ENCODE measurements at regions not wholly inside any gene's neighbourhood (a gene's known extent, or its start where the extent isn't known, plus 50 kb on each side); places are given as distances from the start of the nearest gene placed in this dataset.
"Not testable (repeated sequence)": the region's sequence is repeated elsewhere in the genome, so short reads cannot be mapped to it uniquely, and the experiment has no call there.

DNA sequence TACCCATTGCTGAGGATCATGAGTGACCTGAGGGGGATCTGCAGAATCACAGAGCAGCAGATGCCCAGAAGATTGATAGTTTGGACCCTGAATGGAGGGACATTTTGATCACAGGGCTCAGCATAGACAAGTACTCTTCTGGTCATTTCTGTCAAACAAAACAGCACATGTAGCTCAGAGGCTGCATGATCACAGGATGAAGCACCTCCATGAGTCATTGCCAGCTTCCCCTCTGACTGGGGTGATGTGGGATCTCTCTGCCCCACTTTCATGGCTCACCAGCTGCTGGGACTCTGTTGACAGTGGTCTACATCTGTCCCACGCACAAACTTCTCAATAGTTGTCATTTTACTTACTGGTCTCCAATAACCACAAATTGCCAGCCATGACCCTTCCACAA lies 264.1 kb downstream of the RPIA start:
- no peaks in the 10 kb centered on the region for H3K36me3 ChIP-seq (ENCODE audit: control insufficient read depth, insufficient read depth, low read length)
- H3K4me1 ChIP-seq (ENCODE audit: control insufficient read depth, insufficient read depth, low read length) = no peaks in the 10 kb centered on the region
- H3K27ac ChIP-seq (ENCODE audit: low read depth, low read length) = no peak overlapping the region

DNA sequence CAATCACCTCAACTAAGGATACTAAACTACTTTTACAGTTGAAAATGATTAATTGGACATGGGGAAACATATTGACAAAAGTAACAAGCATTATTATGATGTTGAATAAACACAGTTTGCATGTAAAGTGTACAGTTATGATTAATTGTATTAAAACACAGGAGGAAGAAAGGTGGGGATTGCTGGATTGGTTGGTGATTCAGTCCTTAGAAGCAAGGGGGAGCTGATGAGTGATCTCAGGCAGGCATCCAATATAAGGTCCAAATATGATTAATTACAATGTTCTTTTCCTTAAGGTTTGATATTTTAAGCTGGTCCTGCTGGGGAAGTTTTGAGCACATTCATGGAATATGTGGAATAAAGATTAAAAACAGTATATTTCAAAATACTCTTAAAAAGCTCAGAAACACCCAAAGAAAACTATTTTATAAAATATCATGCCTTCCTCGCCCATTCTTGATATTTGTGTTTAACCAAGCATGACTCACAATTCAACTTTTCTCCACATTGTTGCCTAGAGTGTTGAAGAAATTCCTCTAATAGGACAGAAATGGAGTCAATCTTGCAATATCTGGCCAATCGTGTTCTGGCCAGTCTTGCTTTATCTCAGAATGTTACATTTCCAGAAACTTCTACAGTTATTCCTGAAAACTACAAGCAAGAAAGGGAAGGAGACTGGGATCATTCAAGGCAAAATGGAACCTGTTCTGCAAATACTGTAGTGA lies 268.2 kb downstream of the RPIA start:
- H3K4me1 ChIP-seq (ENCODE audit: control insufficient read depth, insufficient read depth, low read length) = no peaks in the 10 kb centered on the region
- no peaks in the 10 kb centered on the region for H3K27me3 ChIP-seq (ENCODE audit: control insufficient read depth, insufficient read depth, low read length)
- no peak overlapping the region for H3K9ac ChIP-seq (ENCODE audit: low read length)
- H3K4me3 ChIP-seq (ENCODE audit: low read length) = no peak overlapping the region
- H3K27ac ChIP-seq (ENCODE audit: low read depth, low read length) = no peak overlapping the region
- no peaks in the 10 kb centered on the region for H3K36me3 ChIP-seq (ENCODE audit: control insufficient read depth, insufficient read depth, low read length)

More for the DNA sequence above, 264.1 kb downstream of the RPIA start:
- Histone ChIP-seq H3K9ac (ENCODE audit: low read length) (no peak overlapping the region), H3K27me3 (ENCODE audit: control insufficient read depth, insufficient read depth, low read length) (no peaks in the 10 kb centered on the region), H3K4me3 (ENCODE audit: low read length) (no peak overlapping the region)

DNA sequence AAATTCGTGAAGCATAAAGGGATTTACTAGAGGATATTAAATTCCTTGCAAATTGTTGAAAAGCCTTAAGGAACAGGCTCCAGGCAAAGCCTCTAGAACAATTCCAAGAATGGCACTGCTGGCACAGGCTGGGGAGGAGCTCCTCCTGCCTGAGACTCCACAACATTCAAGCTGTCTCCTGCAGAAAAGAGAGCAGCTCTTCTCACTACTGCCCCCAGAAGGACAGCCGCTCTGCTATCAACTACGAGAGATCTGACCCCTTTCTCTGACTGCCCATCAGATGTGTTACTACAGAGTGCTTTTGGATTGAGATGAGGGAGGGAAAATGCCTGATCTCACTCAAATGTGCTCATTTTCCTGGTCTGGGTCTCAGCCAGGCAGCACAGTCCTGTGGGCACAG lies 269.9 kb downstream of the RPIA start:
- not testable (repeated sequence) for H3K4me3 ChIP-seq (ENCODE audit: low read length); H3K4me1 ChIP-seq (ENCODE audit: control insufficient read depth, insufficient read depth, low read length); H3K27me3 ChIP-seq (ENCODE audit: control insufficient read depth, insufficient read depth, low read length); H3K36me3 ChIP-seq (ENCODE audit: control insufficient read depth, insufficient read depth, low read length); H3K9ac ChIP-seq (ENCODE audit: low read length); H3K27ac ChIP-seq (ENCODE audit: low read depth, low read length)

DNA sequence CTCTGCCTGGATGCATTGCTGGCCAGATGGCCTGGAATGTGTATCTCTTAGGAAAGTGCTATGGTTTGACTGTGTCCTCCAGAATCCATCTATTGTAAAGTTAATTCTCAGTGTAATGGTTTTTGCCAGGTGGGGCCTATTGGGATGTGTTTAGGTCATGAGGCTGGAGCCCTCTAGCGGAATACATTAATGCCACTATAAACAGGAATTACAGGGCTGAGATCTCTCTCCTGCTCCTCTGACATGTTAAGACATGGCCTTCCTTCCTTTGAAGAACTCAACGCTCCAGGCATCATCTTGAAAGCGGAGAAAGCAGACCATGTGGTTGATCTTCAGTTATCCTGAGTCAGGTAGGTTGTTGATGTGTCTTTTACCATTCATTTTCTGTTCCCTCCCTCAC lies 276.4 kb downstream of the RPIA start:
- no peak overlapping the region for H3K27ac ChIP-seq (ENCODE audit: low read depth, low read length)

DNA sequence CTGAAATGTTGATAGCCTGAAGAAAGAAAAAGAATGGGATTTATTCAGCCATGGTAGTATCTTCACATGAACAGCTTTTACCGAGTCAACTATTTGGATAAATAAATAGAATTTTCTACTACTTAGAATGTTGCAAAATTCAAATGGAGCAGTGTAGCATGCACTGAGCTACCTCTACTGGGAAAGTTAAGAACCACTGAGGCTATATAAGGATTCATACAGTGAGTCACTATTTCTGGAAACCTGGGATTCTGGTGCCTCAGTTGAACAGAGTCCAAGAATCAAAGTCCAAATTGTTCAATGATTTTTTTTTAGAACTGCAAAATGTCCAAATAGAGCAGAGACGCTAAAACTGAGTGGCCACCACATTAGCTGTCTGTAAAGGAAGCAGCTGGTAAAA lies 286.5 kb downstream of the RPIA start:
- not testable (repeated sequence) for H3K4me1 ChIP-seq (ENCODE audit: control insufficient read depth, insufficient read depth, low read length); H3K27ac ChIP-seq (ENCODE audit: low read depth, low read length); H3K36me3 ChIP-seq (ENCODE audit: control insufficient read depth, insufficient read depth, low read length); H3K4me3 ChIP-seq (ENCODE audit: low read length); H3K27me3 ChIP-seq (ENCODE audit: control insufficient read depth, insufficient read depth, low read length); H3K9ac ChIP-seq (ENCODE audit: low read length)

More for the DNA sequence above, 276.4 kb downstream of the RPIA start:
- Histone ChIP-seq H3K9ac (ENCODE audit: low read length) (no peak overlapping the region), H3K27me3 (ENCODE audit: control insufficient read depth, insufficient read depth, low read length) (no peaks in the 10 kb centered on the region), H3K4me3 (ENCODE audit: low read length) (no peak overlapping the region), H3K36me3 (ENCODE audit: control insufficient read depth, insufficient read depth, low read length) (no peaks in the 10 kb centered on the region), H3K4me1 (ENCODE audit: control insufficient read depth, insufficient read depth, low read length) (no peaks in the 10 kb centered on the region)

DNA sequence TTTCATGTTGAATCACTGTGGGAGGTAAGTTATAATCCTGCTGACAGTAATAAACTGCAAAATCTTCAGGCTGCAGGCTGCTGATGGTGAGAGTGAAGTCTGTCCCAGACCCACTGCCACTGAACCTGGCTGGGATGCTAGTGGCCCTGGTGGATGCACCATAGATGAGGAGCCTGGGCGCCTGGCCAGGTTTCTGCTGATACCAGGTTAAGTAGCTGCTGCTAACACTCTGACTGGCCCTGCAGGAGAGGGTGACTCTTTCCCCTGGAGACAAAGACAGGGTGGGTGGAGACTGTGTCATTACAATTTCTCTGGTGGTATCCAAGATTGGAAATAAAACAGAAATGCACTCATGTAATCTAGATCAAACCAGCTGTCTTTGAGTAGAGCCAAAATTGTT lies 287.0 kb downstream of the RPIA start:
- H3K36me3 ChIP-seq (ENCODE audit: control insufficient read depth, insufficient read depth, low read length); H3K4me3 ChIP-seq (ENCODE audit: low read length); H3K9ac ChIP-seq (ENCODE audit: low read length); H3K27ac ChIP-seq (ENCODE audit: low read depth, low read length); H3K4me1 ChIP-seq (ENCODE audit: control insufficient read depth, insufficient read depth, low read length); H3K27me3 ChIP-seq (ENCODE audit: control insufficient read depth, insufficient read depth, low read length): not testable (repeated sequence)

DNA sequence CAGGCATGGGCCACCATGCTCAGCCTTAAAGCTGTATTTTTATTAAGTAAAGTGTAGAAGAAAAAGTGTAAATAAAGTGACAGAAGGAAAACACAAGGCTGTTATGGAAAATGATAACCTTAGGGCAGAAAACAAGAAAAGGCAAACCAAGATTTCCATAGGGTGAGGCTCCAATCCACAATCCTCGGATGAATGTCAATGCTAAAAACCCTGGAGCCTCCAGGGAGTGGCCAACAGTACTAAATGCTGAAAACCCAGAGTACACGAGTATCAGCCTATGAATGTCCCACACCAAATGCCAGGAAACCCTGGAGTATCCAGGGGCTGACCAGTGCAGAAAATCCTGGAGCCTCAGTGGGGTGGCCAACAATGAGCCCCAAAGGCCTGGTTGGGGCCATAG lies 292.6 kb downstream of the RPIA start:
- not testable (repeated sequence) for H3K9ac ChIP-seq (ENCODE audit: low read length); H3K4me1 ChIP-seq (ENCODE audit: control insufficient read depth, insufficient read depth, low read length); H3K27ac ChIP-seq (ENCODE audit: low read depth, low read length); H3K4me3 ChIP-seq (ENCODE audit: low read length); H3K27me3 ChIP-seq (ENCODE audit: control insufficient read depth, insufficient read depth, low read length); H3K36me3 ChIP-seq (ENCODE audit: control insufficient read depth, insufficient read depth, low read length)

DNA sequence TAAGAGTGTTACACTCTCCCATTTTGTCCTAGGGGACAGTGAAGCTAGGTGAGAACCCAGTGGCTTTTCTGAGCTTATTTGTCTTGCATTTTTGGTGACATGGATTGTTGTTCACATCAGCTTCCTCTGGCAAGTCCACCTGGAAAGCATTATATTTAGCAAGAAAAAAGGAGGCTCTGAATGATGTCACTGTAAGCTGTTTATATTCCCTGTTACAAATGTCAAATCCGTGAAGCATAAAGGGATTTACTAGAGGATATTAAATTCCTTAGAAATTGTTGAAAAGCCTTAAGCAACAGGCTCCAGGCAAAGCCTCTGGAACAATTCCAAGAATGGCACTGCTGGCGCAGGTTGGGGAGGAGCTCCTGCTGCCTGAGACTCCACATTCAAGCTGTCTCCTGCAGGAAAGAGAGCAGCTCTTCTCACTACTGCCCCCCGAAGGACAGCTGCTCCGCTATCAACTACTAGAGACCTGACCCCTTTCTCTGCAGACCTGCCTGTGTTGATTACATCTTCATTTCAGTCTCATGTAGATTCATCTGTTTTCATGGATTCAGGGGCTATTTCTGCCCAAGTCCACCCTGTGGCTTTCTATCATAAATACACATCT lies 295.4 kb downstream of the RPIA start:
- H3K4me1 ChIP-seq (ENCODE audit: control insufficient read depth, insufficient read depth, low read length); H3K27ac ChIP-seq (ENCODE audit: low read depth, low read length); H3K36me3 ChIP-seq (ENCODE audit: control insufficient read depth, insufficient read depth, low read length); H3K27me3 ChIP-seq (ENCODE audit: control insufficient read depth, insufficient read depth, low read length); H3K4me3 ChIP-seq (ENCODE audit: low read length); H3K9ac ChIP-seq (ENCODE audit: low read length): not testable (repeated sequence)

DNA sequence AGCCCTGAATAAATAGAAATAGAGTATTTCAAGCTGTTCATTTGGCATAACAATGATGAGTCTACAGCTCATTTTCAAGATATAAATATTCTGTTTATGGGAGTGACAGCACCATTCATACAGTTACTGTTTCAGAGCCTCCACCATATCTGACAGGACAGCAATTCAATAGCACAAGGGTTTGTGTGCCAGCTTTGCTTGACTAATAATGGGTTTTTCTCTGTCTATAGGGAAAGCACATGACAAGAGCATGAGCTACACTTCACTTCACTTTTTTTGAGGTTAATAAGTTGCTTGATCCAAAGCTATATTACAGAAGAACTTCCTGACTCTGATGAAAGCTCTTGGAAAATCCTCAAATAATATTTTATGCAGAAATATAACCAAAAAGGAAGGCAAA lies 297.1 kb downstream of the RPIA start:
- not testable (repeated sequence) for H3K36me3 ChIP-seq (ENCODE audit: control insufficient read depth, insufficient read depth, low read length); H3K4me3 ChIP-seq (ENCODE audit: low read length); H3K9ac ChIP-seq (ENCODE audit: low read length); H3K27ac ChIP-seq (ENCODE audit: low read depth, low read length); H3K27me3 ChIP-seq (ENCODE audit: control insufficient read depth, insufficient read depth, low read length); H3K4me1 ChIP-seq (ENCODE audit: control insufficient read depth, insufficient read depth, low read length)

DNA sequence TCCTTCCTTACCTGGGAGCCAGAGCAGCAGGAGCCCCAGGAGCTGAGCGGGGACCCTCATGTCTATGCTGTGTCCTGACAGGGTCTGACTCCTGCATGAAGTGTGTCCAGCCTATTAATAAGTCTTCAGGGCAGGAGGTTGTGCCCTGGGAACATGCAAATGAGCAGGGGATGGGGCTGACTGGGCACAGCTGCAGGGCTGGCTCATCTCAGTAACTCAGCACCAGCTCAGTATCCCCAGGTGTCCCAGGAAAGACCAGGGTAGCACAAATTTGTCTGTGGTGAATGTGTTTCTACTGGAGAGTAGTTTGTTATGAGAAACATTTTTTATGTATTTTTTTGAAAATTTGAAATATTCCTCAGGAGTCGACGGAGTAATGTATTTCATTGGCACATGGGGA lies 301.3 kb downstream of the RPIA start:
- not testable (repeated sequence) for H3K4me1 ChIP-seq (ENCODE audit: control insufficient read depth, insufficient read depth, low read length); H3K9ac ChIP-seq (ENCODE audit: low read length); H3K27me3 ChIP-seq (ENCODE audit: control insufficient read depth, insufficient read depth, low read length); H3K36me3 ChIP-seq (ENCODE audit: control insufficient read depth, insufficient read depth, low read length); H3K4me3 ChIP-seq (ENCODE audit: low read length); H3K27ac ChIP-seq (ENCODE audit: low read depth, low read length)

DNA sequence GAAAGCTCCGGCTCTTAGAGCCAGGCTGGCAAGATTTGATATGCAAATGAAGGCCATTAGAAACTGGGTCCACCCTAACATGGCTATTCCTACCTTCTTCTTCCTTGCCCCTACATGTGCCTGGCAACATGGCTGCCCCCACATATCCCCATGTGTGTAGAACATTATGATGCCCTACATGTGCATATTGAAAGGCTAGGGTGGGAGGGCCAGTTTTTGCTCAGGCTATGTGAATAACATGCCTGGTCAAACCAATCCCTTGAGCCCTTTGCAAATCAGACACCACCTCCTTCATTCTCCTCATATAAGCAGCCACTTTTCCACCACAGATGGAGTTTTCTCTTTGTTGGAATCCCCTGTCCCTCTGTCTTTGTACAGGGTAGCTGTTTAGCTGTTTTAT lies 303.4 kb downstream of the RPIA start:
- not testable (repeated sequence) for H3K4me3 ChIP-seq (ENCODE audit: low read length); H3K9ac ChIP-seq (ENCODE audit: low read length); H3K4me1 ChIP-seq (ENCODE audit: control insufficient read depth, insufficient read depth, low read length); H3K27ac ChIP-seq (ENCODE audit: low read depth, low read length); H3K27me3 ChIP-seq (ENCODE audit: control insufficient read depth, insufficient read depth, low read length); H3K36me3 ChIP-seq (ENCODE audit: control insufficient read depth, insufficient read depth, low read length)

DNA sequence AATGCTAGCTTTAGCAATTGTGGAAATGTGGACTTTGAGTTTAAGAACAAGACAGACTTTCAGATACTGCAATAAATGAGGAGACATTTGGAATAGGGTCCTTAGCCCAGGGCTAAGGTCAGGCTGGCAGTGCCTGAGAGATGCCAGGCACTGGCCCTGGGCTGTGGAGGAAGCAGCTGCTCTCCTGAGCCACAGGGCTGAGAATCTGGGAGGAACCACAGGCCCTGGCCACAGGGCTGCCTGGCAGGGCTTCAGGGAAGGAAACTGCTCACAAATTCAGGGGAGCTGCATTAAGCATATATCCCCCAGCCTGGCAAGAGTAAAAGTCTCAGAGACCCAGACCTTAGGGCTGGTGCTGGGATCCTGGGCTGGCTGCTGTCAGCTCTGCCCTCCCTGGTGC lies 305.1 kb downstream of the RPIA start:
- not testable (repeated sequence) for H3K27ac ChIP-seq (ENCODE audit: low read depth, low read length); H3K27me3 ChIP-seq (ENCODE audit: control insufficient read depth, insufficient read depth, low read length); H3K9ac ChIP-seq (ENCODE audit: low read length); H3K4me3 ChIP-seq (ENCODE audit: low read length); H3K36me3 ChIP-seq (ENCODE audit: control insufficient read depth, insufficient read depth, low read length); H3K4me1 ChIP-seq (ENCODE audit: control insufficient read depth, insufficient read depth, low read length)

DNA sequence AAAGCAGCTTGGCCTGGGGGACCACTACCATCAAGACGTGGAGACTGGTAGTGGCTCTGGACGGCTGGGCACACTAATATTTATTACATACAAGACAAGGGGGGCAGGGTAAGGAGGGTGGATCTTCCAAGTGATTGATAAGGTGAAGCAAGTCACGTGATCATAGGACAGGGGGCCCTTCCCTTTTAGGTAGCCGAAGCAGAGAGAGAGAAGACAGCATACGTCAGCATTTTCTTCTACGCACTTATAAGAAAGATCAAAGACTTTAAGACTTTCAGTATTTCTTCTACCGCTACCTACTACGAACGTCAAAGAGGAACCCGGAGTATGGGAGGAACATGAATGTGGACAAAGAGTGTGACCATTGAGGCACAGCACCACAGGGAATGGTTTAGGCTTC lies 307.9 kb downstream of the RPIA start:
- Histone ChIP-seq H3K27me3 (ENCODE audit: control insufficient read depth, insufficient read depth, low read length) (no peaks in the 10 kb centered on the region), H3K36me3 (ENCODE audit: control insufficient read depth, insufficient read depth, low read length) (no peaks in the 10 kb centered on the region), H3K27ac (ENCODE audit: low read depth, low read length) (no peak overlapping the region), H3K4me1 (ENCODE audit: control insufficient read depth, insufficient read depth, low read length) (no peaks in the 10 kb centered on the region), H3K9ac (ENCODE audit: low read length) (no peak overlapping the region), H3K4me3 (ENCODE audit: low read length) (no peak overlapping the region)
